K562 (cell line): ENCODE measurements at regions not wholly inside any gene's neighbourhood (a gene's known extent, or its start where the extent isn't known, plus 50 kb on each side); places are given as distances from the start of the nearest gene placed in this dataset.

Experiments used
- ATAC-seq: fragments of 200-7000 bp; cut with Tn5 transposase; 3 replicates; pipeline ENCODE4 v1.9.1; 2020; ENCODE audit warnings: moderate library complexity
- BruUV-seq: library from RNA; stranded (reverse); fragments of 400-500 nt; replicated peaks from 2 replicates; lab custom pipeline; 2021; lab: Mats Ljungman, UMichigan
- CTCF ChIA-PET: fragments of 300-600 bp; formaldehyde crosslinking; extraction: SDS; loops from one replicate; lab custom pipeline; 2021; ENCODE audit warnings: low intra/inter-chr PET ratio; lab: Yijun Ruan, JAX
- POLR2A ChIA-PET: fragments of 300-600, 350-650 bp; sonication (Branson Sonifier 250); formaldehyde crosslinking; extraction: SDS; loops from one replicate; lab custom pipeline; 2021; ENCODE audit warnings: antibody characterized with exemption, inconsistent platforms; lab: Yijun Ruan, JAX
- DNase-seq, 4 experiments: peaks; one replicate each; pipeline versions ENCODE4 v3.0.0 to v3.0.0-alpha.2; 2011 to 2018; ENCODE audit warnings: low spot score in 3 of 4, mixed read lengths in 3 of 4; ENCODE audit errors: extremely low read depth in 1 of 4
- FAIRE-seq: peaks from 2 replicates; lab custom pipeline; 2011; peaks lifted over from hg19 to GRCh38; lab: Jason Lieb, UNC
- H2AFZ ChIP-seq: 2 replicates; pipeline ENCODE4 v1.6.0; 2011; ENCODE audit warnings: low read depth, low read length, control low read depth, inconsistent platforms
- H3K27ac ChIP-seq: fragments of 200-600 bp; 3 replicates; pipeline ENCODE4 v1.8.0; 2011; ENCODE audit warnings: low read depth, mild to moderate bottlenecking, control low read depth, inconsistent platforms, low read length, moderate library complexity, mixed read lengths; ENCODE audit errors: extremely low read depth
- H3K27me3 ChIP-seq, 2 experiments: fragments of 300-600 bp in 1 of 2; 2 replicates in 1 of 2; 3 replicates in 1 of 2; pipeline versions ENCODE4 v1.6.0 to v1.8.0; 2011; ENCODE audit warnings: inconsistent platforms in 2 of 2, low read length in 2 of 2, mild to moderate bottlenecking in 1 of 2, mixed read lengths in 1 of 2, moderate library complexity in 1 of 2; ENCODE audit not compliant: control insufficient read depth in 2 of 2, insufficient read depth in 2 of 2
- H3K36me3 ChIP-seq: fragments of 300-600 bp; 3 replicates; pipeline ENCODE4 v1.8.0; 2011; ENCODE audit warnings: mild to moderate bottlenecking, low read length, inconsistent platforms; ENCODE audit not compliant: control insufficient read depth, insufficient read depth
- H3K4me1 ChIP-seq, 2 experiments: fragments of 200-600 bp in 1 of 2; replicated peaks in 1 of 2; 2 replicates in 1 of 2; 3 replicates in 1 of 2; pipeline versions ENCODE4 v1.5.1 to v1.8.0; 2011; ENCODE audit warnings: inconsistent platforms in 2 of 2, low read length in 2 of 2, mild to moderate bottlenecking in 1 of 2, mixed read lengths in 1 of 2, moderate library complexity in 1 of 2; ENCODE audit not compliant: control insufficient read depth in 2 of 2, insufficient read depth in 2 of 2
- H3K4me2 ChIP-seq: 2 replicates; pipeline ENCODE4 v1.6.1; 2011; ENCODE audit warnings: low read length, control low read depth, inconsistent platforms, mixed read lengths; ENCODE audit not compliant: insufficient read depth
- H3K4me3 ChIP-seq: fragments of 200-600 bp; sonication (generic), shearing (Covaris generic); 2 replicates; pipeline ENCODE4 v1.5.1; 2016; ENCODE audit warnings: control low read depth, inconsistent platforms
- H3K79me2 ChIP-seq: fragments of 200-600 bp; 3 replicates; pipeline ENCODE4 v1.8.0; 2011; ENCODE audit warnings: low read length, inconsistent platforms; ENCODE audit not compliant: control insufficient read depth, insufficient read depth
- H3K9ac ChIP-seq, 2 experiments: 2 replicates each; pipeline versions ENCODE4 v1.6.0 to v1.6.1; 2011; ENCODE audit warnings: low read depth in 2 of 2, low read length in 2 of 2, control low read depth in 1 of 2, inconsistent platforms in 1 of 2, mild to moderate bottlenecking in 1 of 2, mixed read lengths in 1 of 2; ENCODE audit not compliant: insufficient read depth in 1 of 2
- H3K9me1 ChIP-seq: one replicate; pipeline ENCODE4 v1.6.0; 2011; ENCODE audit warnings: inconsistent platforms, mild to moderate bottlenecking, low read length, moderate library complexity; ENCODE audit not compliant: control insufficient read depth, insufficient read depth
- H3K9me3 ChIP-seq: replicated peaks from 2 replicates; pipeline ENCODE4 v1.5.1; 2011; ENCODE audit warnings: low read depth, low read length, inconsistent platforms; ENCODE audit not compliant: control insufficient read depth, insufficient read depth
- H4K20me1 ChIP-seq: replicated peaks from 2 replicates; pipeline ENCODE4 v1.6.1; 2011; ENCODE audit warnings: low read length, inconsistent platforms, mixed read lengths; ENCODE audit not compliant: control insufficient read depth, insufficient read depth
- ADNP ChIP-seq: fragments of 200-800 bp; sonication (Bioruptor generic); IDR thresholded peaks from 2 replicates; pipeline ENCODE4 v1.6.1; 2016; ENCODE audit warnings: missing genetic modification characterization, missing compliant biosample characterization
- ATF7 ChIP-seq: fragments of 450-650 bp; IDR thresholded peaks from 2 replicates; pipeline ENCODE4 v1.7.1; 2014; ENCODE audit warnings: mild to moderate bottlenecking, moderate library complexity
- CCNT2 ChIP-seq: IDR thresholded peaks from 2 replicates; pipeline ENCODE4 v1.6.1; 2011; ENCODE audit warnings: borderline replicate concordance, low read depth, mild to moderate bottlenecking, moderate library complexity, mixed read lengths, low read length; ENCODE audit not compliant: insufficient read length; ENCODE audit errors: extremely low read depth
- CXXC5 ChIP-seq: fragments of 250-450 bp; sonication (Bioruptor Pico); IDR thresholded peaks from 2 replicates; pipeline ENCODE4 v1.8.0; 2022; ENCODE audit warnings: inconsistent platforms, mild to moderate bottlenecking, moderate library complexity
- FIP1L1 ChIP-seq: fragments of 200-400 bp; formaldehyde crosslinking; IDR thresholded peaks from 2 replicates; pipeline ENCODE4 v1.6.1; 2018; ENCODE audit warnings: mild to moderate bottlenecking, low read depth, low read length; ENCODE audit not compliant: poor library complexity, severe bottlenecking
- FOXJ2 ChIP-seq: fragments of 200-800 bp; sonication (Bioruptor generic); IDR thresholded peaks from 2 replicates; pipeline ENCODE4 v1.6.1; 2016; ENCODE audit warnings: missing genetic modification characterization, missing compliant biosample characterization
- FOXM1 ChIP-seq, 2 experiments: fragments of 450-650 bp in 1 of 2; sonication (generic) in 1 of 2; formaldehyde crosslinking in 1 of 2; IDR thresholded peaks; 2 replicates each; pipeline versions ENCODE4 v1.6.1 to v1.9.0; 2017 to 2022; ENCODE audit warnings: low read depth in 2 of 2, mild to moderate bottlenecking in 2 of 2, missing genetic modification reagents in 1 of 2, moderate library complexity in 1 of 2
- HDAC3 ChIP-seq: fragments of 450-650 bp; IDR thresholded peaks from 2 replicates; pipeline ENCODE4 v1.6.1; 2018; ENCODE audit warnings: borderline replicate concordance, mild to moderate bottlenecking, moderate library complexity; ENCODE audit not compliant: partially characterized antibody
- HEY1 ChIP-seq: fragments of 250-450 bp; sonication (Bioruptor Pico); IDR thresholded peaks from 2 replicates; pipeline ENCODE4 v1.5.0; 2020; ENCODE audit warnings: mild to moderate bottlenecking, moderate library complexity, borderline replicate concordance
- MAZ ChIP-seq, 2 experiments: fragments of 450-650 bp in 1 of 2; sonication (generic) in 1 of 2; formaldehyde crosslinking; IDR thresholded peaks in 1 of 2; conservative IDR thresholded peaks in 1 of 2; 2 replicates each; pipeline versions ENCODE4 v1.4.0 to v1.5.0; 2020; ENCODE audit warnings: mild to moderate bottlenecking in 1 of 2, missing genetic modification reagents in 1 of 2
- MECOM ChIP-seq: fragments of 250-450 bp; sonication (Bioruptor Pico); IDR thresholded peaks from 2 replicates; pipeline ENCODE4 v1.8.0; 2022; ENCODE audit warnings: inconsistent platforms
- PHB2 ChIP-seq: fragments of 450-650 bp; IDR thresholded peaks from 2 replicates; pipeline ENCODE4 v1.6.1; 2017; ENCODE audit warnings: low read depth
- PTTG1 ChIP-seq: fragments of 450-650 bp; IDR thresholded peaks from 2 replicates; pipeline ENCODE4 v1.6.1; 2016; ENCODE audit warnings: low read depth, mild to moderate bottlenecking, missing genetic modification characterization, missing compliant biosample characterization
- RUNX1 ChIP-seq: sonication (generic); IDR thresholded peaks from 2 replicates; pipeline ENCODE4 v1.6.1; 2016; ENCODE audit warnings: antibody characterized with exemption, low read depth
- TARDBP ChIP-seq: fragments of 450-650 bp; IDR thresholded peaks from 2 replicates; pipeline ENCODE4 v1.6.1; 2016
- TRIM24 ChIP-seq, 2 experiments: fragments of 450-650 bp; IDR thresholded peaks; 2 replicates each; pipeline ENCODE4 v1.6.1; 2016
- XRCC4 ChIP-seq: IDR thresholded peaks from one replicate; pipeline ENCODE4 v1.6.1; 2011; ENCODE audit not compliant: insufficient read depth, insufficient read length; ENCODE audit errors: extremely low read depth
- ZNF12 ChIP-seq: sonication (generic); formaldehyde crosslinking; IDR thresholded peaks from 2 replicates; pipeline ENCODE4 v1.4.0; 2020; ENCODE audit warnings: mild to moderate bottlenecking, missing genetic modification reagents
- ZNF639 ChIP-seq, 2 experiments: fragments of 200-800 bp in 1 of 2; sonication (Bioruptor generic) in 1 of 2; sonication (generic) in 1 of 2; formaldehyde crosslinking in 1 of 2; IDR thresholded peaks in 1 of 2; conservative IDR thresholded peaks in 1 of 2; 2 replicates each; pipeline versions ENCODE4 v1.5.0 to v1.6.1; 2016 to 2020; ENCODE audit warnings: missing compliant biosample characterization in 1 of 2, missing genetic modification characterization in 1 of 2, missing genetic modification reagents in 1 of 2
- ZNF766 ChIP-seq: fragments of 200-800 bp; sonication (Bioruptor generic); conservative IDR thresholded peaks from 2 replicates; pipeline ENCODE4 v1.6.1; 2016; ENCODE audit warnings: missing genetic modification characterization, missing compliant biosample characterization
- in situ Hi-C: fragments of 300-500 bp; cut with MboI; formaldehyde crosslinking; loops from 4 replicates; pipeline ENCODE4 v1.15.0; 2018; ENCODE audit warnings: inconsistent platforms, mixed read lengths
- intact Hi-C: fragments of 100-400 bp; cut with micrococcal nuclease; formaldehyde crosslinking; loops from 2 replicates; pipeline ENCODE4 v1.14.2; 2022
- TF ChIP-seq, protein P1 (sequence below): fragments of 450-650 bp; formaldehyde crosslinking; IDR thresholded peaks from 2 replicates; pipeline ENCODE4 v1.4.0; 2020; ENCODE audit warnings: mild to moderate bottlenecking, moderate library complexity

DNA sequence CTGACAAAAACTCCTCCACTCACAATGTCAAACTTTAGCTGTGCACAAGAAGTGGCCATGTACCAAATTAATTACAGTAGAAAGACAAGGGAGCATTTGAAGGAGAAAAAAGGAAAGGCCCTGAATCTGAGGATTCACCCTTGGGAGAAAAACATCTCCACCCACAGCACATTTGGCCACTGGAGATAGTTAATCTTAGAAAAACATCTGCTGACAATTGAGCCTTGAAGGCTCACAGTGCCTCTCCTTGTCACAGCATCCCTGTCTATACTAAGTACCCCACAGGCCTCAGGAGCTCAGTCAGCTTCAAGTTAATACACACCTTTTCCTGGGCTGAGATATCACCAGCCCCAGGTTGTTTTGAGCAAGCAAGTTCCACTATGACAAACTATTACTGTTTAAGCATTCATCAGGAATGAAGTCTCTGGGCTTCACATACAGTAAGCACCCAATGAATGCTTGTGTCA is 78.1 kb upstream of the SETMAR start:
- intact Hi-C loops: no loop called here
- ChIA-PET CTCF (no interaction called here), POLR2A (interaction anchor here (0.7 to 1.5 kb wide), 5 partner anchors 8 to 58 kb away, joined by 3 to 4 read pairs (median 3); no protein-coding TSS in a partner anchor)
- TF ChIP-seq TARDBP: peak; percentile 75; the same call in 1 of the 2 replicates
- peak; percentile 72; the same call in 1 of the 2 replicates for TF ChIP-seq ZNF766 (CRISPR knock-in tag)
- peak; percentile 32; the same call in 1 of the 2 replicates for TF ChIP-seq ATF7
- TF ChIP-seq XRCC4: no peak
- peak; percentile 65 for TF ChIP-seq HDAC3
- TF ChIP-seq ZNF12 (CRISPR knock-in tag): no peak
- TF ChIP-seq CCNT2: peak; percentile 96
- peak; percentile 85 for TF ChIP-seq FOXM1 (IDR thresholded peaks at IDR 0.05; ENCODE audit: low read depth)
- TF ChIP-seq FOXM1 (CRISPR knock-in tag; IDR thresholded peaks at IDR 0.05; ENCODE audit: low read depth): no peak
- TF ChIP-seq MAZ (CRISPR knock-in tag; conservative IDR thresholded peaks at IDR 0.05 in 1 of 2, IDR thresholded peaks at IDR 0.05 in 1 of 2): peak in 1 of 2 experiments; percentile 50; a peak in 1 of 4 replicates
- TF ChIP-seq FOXJ2 (tag): peak; percentile 71; the same call in 1 of the 2 replicates
- TF ChIP-seq ZNF639 (CRISPR knock-in tag; conservative IDR thresholded peaks at IDR 0.05 in 1 of 2, IDR thresholded peaks at IDR 0.05 in 1 of 2): 0 out of 4 replicates have a peak, but pooled peaks of 1 of the 2 experiments have one; percentile 54
- TF ChIP-seq CXXC5 (CRISPR knock-in tag): peak; percentile 48
- TF ChIP-seq PTTG1: no peak
- TF ChIP-seq, protein P1, sequence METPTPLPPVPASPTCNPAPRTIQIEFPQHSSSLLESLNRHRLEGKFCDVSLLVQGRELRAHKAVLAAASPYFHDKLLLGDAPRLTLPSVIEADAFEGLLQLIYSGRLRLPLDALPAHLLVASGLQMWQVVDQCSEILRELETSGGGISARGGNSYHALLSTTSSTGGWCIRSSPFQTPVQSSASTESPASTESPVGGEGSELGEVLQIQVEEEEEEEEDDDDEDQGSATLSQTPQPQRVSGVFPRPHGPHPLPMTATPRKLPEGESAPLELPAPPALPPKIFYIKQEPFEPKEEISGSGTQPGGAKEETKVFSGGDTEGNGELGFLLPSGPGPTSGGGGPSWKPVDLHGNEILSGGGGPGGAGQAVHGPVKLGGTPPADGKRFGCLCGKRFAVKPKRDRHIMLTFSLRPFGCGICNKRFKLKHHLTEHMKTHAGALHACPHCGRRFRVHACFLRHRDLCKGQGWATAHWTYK (CRISPR knock-in tag): peak; percentile 36; the same call in 1 of the 2 replicates
- no peak for TF ChIP-seq FIP1L1
- peak; percentile 60; the same call in 1 of the 2 replicates for TF ChIP-seq MECOM
- TF ChIP-seq RUNX1: peak; percentile 63; the same call in 1 of the 2 replicates
- peak; percentile 59 to 83; a peak in 3 of 4 replicates for TF ChIP-seq TRIM24 (IDR thresholded peaks at IDR 0.05)
- peak; percentile 57; the same call in 1 of the 2 replicates for TF ChIP-seq ADNP (tag)
- no peak for TF ChIP-seq HEY1 (CRISPR knock-in tag)
- TF ChIP-seq PHB2: peak; percentile 78

More for the DNA sequence above, 78.1 kb upstream of the SETMAR start:
- in situ Hi-C loops: no loop called here
- no peaks in the 10 kb centered on the region for H3K36me3 ChIP-seq
- no peaks in the 10 kb centered on the region for H3K79me2 ChIP-seq
- no TSS peak for BruUV-seq
- peak overlapping the region; percentile 55; the same call in 2 of the 3 replicates for H3K27ac ChIP-seq
- no peaks in the 10 kb centered on the region for H4K20me1 ChIP-seq
- ATAC-seq (peak; percentile 93), DNase-seq (peak; percentile 71 to 89 (median 82)), FAIRE-seq (peak; percentile 90)
- H3K4me2 ChIP-seq: peak overlapping the region; percentile 26
- no peaks in the 10 kb centered on the region for H3K9me3 ChIP-seq
- peak overlapping the region; percentile 35; the same call in 1 of the 2 replicates for H2AFZ ChIP-seq
- no peaks in the 10 kb centered on the region for H3K27me3 ChIP-seq
- no peak overlapping the region for H3K4me3 ChIP-seq
- no peaks in the 10 kb centered on the region for H3K9me1 ChIP-seq
- no peak overlapping the region for H3K9ac ChIP-seq
- peaks cover 3 to 48% of the 10 kb centered on the region in 2 experiments; a peak in 3 of 5 replicates for H3K4me1 ChIP-seq
